Testis (tissue), 2 donors: ENCODE measurements at regions not wholly inside any gene's neighbourhood (a gene's known extent, or its start where the extent isn't known, plus 50 kb on each side); places are given as distances from the start of the nearest gene placed in this dataset.

Experiments used
- CTCF ChIP-seq, 3 experiments: fragments of 450-650 bp in 2 of 3; fragments of 200-600 bp in 1 of 3; sonication (generic) in 1 of 3; IDR thresholded peaks; one replicate each; pipeline ENCODE4 v1.5.1; 2016 to 2019; ENCODE audit warnings: antibody characterized with exemption in 3 of 3, mild to moderate bottlenecking in 2 of 3, moderate library complexity in 1 of 3
- POLR2A ChIP-seq: fragments of 450-650 bp; IDR thresholded peaks from one replicate; pipeline ENCODE4 v1.6.1; 2017; ENCODE audit warnings: antibody characterized with exemption, mild to moderate bottlenecking, moderate library complexity

DNA sequence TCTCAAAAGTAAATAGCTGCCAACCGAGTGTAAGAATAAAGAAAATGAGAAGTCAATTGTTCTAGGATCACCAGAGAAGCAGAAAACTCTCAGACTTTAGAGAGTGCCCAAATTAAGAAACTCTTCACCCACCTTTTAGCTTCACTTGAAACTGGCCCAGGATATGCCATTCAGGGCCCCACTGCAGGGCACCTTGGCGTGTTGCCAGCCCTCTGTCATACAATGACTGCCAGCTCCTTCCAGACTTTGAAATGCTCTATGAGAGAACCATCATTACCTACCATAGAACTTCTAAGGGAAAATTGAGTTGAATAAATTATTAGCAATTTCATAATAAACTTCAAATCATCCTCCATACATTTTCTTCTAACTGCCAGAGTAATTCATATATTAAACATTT lies 240.5 kb downstream of the CETN3 start:
- TF ChIP-seq CTCF (IDR thresholded peaks at IDR 0.05) (no peak), POLR2A (no peak)
